HG03439 (cell line): ENCODE measurements at regions not wholly inside any gene's neighbourhood (a gene's known extent, or its start where the extent isn't known, plus 50 kb on each side); places are given as distances from the start of the nearest gene placed in this dataset.
"Not testable (repeated sequence)": the region's sequence is repeated elsewhere in the genome, so short reads cannot be mapped to it uniquely, and the experiment has no call there.

Experiments used
- ATAC-seq: cut with Tn5 transposase; IDR thresholded peaks from one replicate; pipeline ENCODE4 v1.9.1; 2021; ENCODE audit warnings: mild to moderate bottlenecking, moderate library complexity; ENCODE audit not compliant: unreplicated experiment

DNA sequence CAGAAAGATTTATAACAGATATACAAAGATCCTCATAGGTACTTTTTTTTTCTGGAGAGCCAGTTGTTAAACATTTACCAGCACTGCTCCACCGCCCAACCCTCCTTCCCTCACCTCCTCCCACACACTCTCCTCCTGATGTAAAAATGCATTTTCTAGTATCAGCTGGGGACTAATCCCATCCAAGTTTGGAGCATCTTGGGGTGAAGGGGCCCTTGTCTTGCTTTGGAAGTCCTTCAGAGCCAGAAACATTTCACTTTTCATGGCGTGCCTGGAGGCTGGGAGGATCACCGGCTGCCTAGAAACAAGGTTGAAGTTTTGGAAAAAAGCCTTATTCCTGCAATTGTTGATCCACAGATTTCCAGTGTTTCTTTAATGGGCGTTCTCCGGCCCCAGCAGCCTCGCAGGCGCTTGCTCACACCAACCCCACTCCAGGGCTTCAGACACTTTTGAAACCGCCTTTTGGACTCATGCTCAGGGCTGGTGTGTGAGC lies 165.1 kb upstream of the AFDN start:
- no peak for ATAC-seq

DNA sequence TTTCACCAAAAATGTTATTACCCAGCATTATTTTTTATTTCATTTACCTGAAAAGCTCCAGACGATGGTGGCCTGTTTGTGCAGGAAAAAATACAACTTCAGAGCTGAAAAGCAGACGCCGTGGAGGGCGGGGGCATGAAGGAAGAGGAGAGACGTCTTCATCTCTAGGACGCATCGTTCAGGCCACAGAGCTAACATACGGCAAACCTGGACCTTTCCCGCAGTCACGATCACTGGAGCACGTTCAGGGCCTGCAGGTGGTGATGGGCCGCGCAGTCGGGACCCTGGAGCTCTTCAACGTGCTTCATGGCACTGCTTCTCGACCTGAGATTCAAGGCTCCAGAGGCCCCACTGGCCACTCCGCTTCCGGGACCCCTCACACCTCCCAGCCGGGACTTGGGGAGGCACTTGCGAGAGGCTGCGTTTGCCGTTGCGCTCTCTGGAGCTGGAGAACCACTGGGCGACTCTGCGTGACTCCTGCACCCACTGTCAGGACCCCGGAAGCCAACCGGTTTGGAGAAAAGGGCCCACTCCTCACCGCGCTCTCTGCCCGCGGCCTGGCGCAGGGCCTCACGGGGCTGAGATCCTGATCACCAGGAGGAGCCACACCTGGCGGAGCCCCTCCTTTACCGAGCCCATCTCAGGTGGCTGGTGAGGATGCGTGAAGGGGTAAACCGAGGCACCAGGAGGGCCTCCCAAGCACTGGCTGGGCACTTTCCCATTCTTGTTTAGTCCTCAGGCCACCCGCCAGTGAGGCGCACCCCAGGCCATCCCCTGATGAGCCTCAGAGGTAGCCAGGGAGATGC lies 164.4 kb upstream of the AFDN start:
- no peak for ATAC-seq

DNA sequence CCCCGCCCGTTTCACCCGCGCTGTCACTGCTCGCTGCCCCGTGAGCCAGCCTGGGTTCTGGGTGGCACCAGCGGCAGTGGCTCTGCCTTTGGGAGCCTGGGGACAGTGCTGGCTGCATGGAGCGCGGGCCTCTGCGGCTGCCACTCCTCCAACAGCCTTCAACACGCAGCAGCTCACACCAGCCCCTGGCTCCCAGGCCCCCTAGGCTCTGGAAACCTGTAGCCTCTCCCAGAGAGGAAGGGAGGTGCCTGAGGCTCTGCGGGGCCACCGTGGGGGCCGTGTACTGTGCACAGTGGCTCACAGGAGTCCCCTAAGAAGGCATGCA lies 163.9 kb upstream of the AFDN start:
- no peak for ATAC-seq

DNA sequence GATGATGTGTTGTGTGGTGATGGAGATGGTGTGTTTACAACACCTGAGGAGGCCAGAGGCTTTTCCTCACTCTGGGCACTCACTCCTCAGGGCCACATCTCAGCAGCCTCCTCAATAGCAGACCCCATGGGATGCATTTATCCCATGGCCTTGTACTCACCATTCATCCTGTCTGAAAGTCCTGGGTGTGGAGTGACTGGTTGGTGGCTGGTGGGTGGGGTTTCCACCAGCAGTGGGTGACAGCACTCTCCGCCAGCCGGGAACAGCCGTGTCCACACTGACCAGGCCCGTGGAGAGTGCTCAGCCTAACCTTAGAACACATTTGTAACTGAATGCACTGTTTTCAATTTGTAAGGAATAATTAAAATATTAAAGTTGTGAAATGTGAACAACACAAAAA lies 163.4 kb upstream of the AFDN start:
- no peak for ATAC-seq

DNA sequence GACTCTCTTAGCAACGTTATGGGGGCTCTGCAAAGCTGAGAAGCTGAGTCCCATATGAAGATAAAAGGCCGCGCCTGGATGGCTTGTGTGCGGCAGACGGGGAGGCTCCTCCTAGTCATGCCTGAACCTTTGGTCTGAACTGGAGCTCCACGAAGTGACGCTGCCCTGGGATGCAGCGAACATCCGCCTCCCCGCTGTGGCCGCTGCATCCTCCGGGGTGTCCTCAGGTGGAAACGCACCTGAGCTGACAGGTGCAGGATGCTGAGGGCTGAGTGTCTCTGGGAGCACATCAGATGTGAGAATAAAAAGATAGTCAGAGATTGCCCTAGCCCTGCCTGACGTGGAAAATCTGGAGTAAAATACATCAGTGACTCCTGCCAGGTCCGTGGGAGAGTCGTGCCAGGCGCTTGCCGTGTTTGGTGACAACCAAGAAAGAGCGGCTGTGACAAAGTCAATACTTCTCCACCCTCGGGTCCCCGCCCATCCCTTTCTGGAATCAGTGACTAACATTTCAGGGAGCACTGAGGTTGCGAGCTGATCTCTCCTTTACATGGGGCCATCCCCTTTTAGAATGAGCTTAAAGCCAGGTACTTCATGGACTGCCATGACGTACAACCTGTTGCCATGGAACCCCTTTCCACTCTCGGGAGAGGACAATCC lies 162.8 kb upstream of the AFDN start:
- no peak for ATAC-seq

DNA sequence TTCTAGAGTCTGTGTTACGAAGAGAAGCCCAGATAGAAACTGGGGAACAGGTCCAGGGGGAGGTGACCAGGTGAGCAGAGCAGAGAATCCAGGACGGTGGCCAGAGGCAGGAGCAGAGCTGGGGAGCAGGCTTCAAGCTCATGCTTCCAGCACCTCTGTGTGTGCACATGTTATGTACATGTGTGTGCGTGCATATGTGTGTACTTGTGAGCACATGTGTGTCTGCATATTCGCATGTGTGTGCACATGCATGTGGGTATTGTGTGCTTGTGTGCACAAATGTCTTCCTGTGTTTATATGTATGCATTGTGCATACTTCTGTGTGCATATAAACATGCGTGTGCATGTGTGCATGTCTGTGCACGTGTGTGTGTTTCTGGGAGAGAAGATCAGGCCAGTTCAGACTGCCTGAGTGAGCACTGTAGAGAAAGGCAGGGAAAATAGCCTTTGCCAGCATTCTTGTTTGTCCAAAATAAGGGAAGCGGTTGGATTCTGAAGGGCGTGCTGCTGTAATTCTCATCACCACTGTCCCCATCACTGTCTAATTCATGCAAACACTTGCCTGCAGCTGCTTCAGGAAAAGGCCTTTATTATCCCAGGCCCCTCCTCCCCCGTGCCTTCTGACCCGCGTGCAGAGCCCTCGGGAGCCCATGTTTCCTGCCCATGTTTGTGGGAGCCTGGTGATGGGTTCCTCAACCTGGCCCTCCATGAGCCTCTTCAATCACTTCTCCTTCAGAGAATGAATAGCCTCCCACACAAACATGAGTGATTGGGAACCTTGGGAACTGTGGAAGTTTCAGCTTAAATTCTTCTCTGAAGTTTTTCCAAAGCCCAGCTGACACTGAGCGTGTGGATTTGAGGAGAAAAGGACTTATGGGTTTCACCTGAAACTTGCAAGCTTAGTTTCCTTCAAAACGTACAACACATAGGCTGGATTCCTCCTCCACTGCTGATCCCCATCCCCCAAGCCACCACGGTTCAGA lies 161.7 kb upstream of the AFDN start:
- ATAC-seq, result no peak

DNA sequence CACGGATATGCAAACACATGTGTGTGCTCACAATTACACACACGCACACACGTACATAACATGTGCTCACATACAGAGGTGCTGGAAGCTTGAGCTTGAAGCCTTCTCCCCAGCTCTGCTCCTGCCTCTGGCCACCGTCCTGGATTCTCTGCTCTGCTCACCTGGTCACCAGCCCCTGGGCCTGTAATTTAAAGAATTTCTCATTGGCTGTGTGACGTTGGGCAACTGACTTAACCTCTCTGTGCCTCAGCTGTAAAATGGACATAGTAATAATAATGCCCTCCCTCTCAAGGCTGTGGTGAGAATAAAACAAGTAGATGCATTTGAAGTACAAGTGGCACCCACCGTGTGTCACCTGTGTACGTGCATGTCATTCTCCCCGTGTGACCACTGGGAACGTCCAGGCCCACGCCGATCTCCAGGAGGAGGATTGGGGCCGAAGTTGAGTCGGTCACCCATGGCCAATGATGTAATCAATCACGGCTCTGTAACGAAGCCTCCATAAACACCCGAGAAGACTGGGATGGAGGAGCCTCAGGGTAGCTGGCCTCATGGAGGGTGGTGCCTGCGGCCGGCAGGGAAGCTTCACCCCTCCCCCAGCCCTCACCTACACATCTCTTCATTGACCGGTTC lies 160.9 kb upstream of the AFDN start:
- ATAC-seq, result no peak

DNA sequence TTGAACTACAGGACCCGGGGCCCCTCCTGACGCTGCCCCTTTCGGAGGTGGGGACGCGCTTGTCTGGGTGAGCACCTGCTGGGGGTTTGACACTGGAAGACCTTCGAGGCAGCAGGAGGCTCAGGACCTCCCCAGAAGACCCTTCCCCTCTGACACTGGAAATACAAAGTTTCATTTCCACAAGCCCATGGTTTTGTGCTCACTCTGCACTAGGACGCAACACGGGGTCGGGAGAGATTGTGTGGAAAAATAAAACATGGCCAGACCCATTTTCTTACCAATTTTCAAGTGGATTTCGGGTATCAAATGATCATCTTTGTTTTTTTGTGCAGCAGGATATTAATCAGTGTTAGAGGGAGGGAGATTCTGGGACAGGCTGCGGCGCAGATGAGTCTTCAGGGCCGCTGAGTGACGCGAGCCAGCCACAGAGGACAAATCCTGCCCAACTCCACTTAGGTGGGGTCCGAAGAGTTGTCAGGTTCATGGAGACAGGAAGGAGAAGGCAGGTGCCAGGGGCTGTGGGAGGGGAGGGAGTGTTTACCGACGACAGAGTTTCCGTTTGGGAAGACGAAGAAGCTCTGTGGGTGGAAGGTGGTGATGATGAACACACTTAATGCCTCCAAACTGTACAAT lies 160.0 kb upstream of the AFDN start:
- no peak for ATAC-seq

DNA sequence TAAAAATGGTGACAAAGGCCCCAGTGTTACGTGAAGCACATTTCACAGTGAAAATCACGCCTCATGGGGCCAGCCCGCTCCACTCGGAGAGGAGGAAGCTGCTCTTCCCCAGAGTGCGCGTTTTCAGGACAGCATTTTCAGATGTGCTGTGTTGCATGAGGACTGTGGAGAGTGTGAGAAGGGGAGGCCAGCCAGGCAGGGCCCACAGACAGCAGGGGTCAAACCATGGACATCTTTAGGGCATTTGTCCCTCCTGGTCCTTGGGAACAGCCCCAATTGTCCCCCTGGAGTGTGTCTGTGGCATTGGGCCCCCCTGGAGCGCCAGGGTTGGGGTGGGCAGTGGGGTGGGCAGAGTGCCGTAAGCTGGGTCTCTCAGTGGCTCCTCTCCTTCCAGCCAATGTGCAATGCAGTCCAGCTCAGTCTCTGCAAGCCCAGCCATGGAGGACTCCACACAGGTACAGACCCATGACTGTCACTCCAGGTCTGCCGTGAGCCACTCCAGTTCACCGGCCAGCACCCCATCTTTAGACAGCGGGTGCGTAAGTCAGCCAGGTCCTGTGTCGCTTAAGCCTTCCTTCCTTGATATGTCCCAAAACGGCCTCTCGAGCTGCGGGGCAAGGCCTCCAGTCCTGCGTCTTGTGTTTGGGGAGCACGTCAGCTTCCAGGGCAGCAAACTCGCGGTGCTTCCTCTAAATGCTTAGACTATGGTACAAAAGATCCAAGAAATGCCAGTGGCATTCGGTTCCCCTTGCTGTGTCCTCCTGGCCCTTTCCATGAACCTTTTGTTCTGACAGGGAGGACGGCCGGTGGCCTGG lies 159.3 kb upstream of the AFDN start:
- no peak for ATAC-seq

DNA sequence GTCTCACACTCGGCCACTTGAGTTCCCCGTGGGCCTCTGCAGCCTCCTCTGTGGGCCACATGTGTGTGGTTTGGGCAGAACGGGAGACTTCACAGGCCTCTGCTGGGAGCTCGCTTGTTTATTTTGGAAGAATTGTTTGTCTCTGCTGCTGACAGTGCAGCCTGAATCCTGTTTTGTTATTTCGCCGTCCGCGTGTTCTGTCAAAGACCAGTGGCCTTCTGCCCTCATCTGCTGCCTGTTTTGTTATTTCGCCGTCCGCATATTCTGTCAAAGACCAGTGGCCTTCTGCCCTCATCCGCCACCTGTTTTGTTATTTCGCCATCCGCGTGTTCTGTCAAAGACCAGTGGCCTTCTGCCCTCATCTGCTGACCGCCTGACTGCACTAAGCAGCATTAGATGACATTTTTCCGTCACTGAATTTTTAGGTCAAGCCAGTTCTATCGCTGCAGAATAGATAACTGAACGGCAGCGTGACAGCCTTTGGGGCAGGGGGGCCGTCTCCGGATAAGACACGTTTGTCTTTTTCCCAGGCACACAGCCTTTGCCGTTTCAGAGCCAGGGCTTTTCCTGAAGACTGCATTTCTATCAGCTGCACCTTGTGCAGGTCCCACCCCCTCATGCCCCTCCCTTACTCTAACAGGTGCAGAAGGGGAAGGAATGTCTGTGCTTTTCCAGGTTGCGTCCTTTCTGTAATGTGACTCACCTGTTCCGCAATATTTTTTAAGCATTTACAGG lies 158.5 kb upstream of the AFDN start:
- ATAC-seq, result no peak

DNA sequence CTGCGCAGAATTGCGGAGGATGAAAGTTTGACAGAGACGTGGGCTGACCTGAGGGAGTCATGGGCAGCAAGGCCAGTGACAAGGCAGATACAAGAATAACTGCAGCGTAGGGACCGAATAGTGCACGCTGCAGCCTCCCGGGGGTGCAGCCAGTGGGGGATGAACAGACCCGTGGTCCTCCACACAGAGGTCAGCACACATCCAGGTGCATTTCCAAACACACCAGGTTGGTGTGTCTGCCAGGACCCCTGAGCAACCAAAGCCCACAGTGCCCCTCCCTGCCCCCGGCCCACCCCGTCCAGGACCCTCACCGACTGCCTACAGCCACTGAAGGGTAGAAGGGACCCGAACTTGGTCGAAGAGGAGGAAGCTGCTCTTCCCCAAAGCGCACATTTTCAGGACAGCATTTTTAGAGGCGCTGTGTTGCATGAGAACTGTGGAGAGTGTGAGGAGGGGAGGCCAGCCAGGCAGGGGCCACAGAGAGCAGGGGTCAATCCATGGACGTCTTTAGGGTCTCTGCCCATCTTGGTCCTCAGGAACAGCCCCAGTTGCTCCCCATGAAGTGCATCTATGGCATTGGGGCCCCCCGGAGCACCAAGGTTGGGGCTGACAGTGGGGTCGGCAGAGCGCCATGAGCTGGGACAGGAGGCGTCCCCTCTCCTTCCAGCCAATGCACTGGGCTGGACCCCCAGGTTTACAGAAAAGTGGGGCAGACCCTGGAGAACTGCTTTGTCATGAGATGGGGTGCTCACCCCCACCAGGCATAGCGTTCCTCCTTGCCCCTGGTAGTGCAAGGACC lies 157.8 kb upstream of the AFDN start:
- no peak for ATAC-seq

DNA sequence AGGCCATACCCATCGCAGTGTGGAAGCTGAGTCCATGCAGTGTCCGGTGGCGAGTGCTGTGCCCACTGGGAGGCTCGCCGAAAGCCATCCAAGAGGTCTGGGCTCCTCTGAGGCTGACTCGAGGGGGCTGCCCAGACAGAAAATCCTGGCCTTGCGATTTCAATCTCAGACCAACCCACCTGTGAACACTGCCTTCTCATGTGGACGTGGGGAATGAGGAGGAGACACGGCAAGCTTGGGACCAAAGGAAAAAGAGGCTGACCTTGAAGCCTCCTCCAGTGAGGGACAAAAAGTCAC lies 157.2 kb upstream of the AFDN start:
- ATAC-seq, result no peak

DNA sequence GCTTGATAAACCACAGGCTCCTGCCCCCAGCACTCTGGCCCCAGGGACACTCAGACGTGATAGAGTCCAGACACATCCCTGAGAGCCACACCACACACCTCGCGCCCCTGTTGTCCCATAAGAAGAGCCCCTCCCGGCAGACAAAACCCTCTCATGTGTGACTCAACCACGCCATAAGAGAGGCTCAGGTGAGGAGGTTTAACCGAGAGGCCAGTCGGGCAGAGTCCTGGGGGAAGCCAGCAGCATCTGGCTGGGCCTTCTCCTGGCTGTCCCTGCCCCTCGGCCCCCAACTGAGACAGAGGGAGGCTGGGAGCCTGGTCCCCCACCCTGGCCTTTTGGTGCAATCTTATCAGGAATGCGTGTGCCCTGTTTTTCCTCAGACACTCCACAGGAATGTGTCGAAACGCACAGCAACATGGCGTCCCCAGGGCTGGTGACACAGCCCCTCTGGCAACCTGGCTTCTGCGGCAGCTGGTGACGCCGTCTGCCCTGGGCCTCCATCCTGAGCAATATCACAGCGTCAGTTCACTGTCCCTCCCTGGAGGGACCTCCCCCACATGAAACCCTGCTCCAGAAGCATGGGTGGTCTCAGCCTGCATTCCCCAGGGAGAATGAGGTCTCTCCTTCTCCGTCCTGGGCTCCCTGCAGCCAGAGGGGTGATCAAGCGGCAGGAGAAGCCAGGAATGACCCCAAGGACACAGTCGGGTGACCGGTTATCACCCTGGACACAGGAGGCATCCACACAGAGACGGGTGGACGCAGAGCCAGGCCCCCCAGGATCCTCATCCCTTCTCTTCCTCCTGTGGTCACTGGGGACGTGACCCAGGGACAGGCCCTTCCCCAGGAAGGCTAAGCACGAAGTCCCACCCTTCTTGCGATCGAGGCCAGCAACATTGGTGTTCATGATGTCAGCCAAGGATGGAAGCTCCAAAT lies 156.6 kb upstream of the AFDN start:
- no peak for ATAC-seq

DNA sequence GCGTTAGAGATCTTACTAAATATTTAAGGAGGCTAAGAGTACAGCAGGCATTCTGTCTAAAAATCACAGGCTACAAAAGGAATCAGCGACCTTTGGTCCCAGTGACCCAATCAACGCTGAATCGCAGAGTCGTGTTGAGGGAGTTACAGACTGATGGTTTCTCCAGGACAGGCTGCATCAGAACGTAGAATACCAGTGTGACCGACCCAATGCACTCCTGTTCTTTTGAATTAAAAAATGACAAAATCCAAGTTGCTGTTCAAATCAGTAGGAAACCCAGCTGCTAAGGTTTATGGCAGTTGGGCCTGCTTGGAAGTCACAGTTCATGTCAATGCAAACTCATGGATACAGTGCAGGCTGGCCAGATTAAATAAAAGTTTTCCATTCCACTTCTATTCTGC lies 155.8 kb upstream of the AFDN start:
- ATAC-seq, result no peak

DNA sequence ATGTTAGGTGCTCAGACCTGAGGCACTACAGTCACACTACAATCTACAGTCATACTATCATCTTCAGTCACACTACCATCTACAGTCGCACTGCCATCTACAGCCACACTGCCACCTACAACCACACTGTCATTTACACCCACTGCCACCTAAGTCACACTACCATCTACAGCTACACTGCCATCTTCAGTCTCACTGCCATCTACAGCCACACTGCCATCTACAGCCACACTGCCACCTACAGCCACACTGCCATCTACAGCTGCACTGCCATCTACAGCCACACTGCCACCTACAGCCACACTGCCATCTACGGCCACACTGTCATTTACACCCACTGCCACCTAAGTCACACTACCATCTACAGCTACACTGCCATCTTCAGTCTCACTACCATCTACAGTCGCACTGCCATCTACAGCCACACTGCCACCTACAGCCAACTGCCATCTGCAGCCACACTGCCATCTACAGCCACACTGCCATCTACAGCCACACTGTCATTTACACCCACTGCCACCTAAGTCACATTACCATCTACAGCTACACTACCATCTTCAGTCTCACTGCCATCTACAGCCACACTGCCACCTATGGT lies 155.2 kb upstream of the AFDN start:
- ATAC-seq, result not testable (repeated sequence)

DNA sequence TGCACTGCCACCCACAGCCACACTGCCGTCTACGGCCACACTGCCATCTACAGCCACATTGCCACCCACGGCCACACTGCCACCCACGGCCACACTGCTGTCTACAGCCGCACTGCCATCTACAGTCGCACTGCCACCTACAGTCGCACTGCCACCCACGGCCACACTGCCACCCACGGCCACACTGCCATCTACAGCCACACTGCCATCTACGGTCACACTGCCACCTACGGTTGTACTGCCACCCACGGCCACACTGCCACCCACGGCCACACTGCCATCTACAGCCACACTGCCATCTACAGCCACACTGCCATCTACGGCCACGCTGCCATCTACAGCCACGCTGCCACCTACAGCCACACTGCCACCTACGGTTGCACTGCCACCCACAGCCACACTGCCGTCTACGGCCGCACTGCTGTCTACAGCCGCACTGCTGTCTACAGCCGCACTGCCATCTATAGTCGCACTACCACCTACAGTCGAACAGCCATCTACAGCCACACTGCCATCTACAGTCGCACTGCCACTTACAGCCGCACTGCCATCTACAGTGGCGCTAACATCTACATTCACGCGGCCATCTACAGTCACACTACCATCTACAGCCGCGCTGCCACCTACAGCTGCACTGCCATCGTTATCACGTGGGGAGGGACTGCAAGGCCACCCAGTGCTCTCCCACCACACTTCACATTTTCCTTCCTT lies 154.6 kb upstream of the AFDN start:
- no peak for ATAC-seq
